Keratinocyte (primary cell): ENCODE measurements at regions not wholly inside any gene's neighbourhood (a gene's known extent, or its start where the extent isn't known, plus 50 kb on each side); places are given as distances from the start of the nearest gene placed in this dataset.

Experiments used
- CTCF ChIP-seq, 3 experiments: IDR thresholded peaks in 1 of 3; conservative IDR thresholded peaks in 1 of 3; optimal IDR thresholded peaks in 1 of 3; 2 replicates in 2 of 3; 3 replicates in 1 of 3; pipeline versions ENCODE3 to v1.5.1; 2011; ENCODE audit warnings: low read length in 3 of 3, mild to moderate bottlenecking in 3 of 3, moderate library complexity in 2 of 3, control low read depth in 1 of 3, inconsistent platforms in 1 of 3; ENCODE audit not compliant: insufficient read depth in 2 of 3; ENCODE audit errors: extremely low read depth in 1 of 3
- EZH2 ChIP-seq: IDR thresholded peaks from one replicate; pipeline ENCODE4 v1.6.1; 2012; ENCODE audit warnings: inconsistent platforms, mild to moderate bottlenecking, low read length, moderate library complexity

GRCh38 chr9:86546712-86547111 lies 192.5 kb upstream of the TUT7 start:
- TF ChIP-seq EZH2 (no peak), CTCF (optimal IDR thresholded peaks at IDR 0.05 in 1 of 3, IDR thresholded peaks at IDR 0.05 in 1 of 3, conservative IDR thresholded peaks at IDR 0.05 in 1 of 3; ENCODE audit: extremely low read depth in 1 of 3, insufficient read depth in 2 of 3, low read length in 3 of 3) (no peak)
